Adrenal gland (tissue), 9 donors: ENCODE measurements at regions not wholly inside any gene's neighbourhood (a gene's known extent, or its start where the extent isn't known, plus 50 kb on each side); places are given as distances from the start of the nearest gene placed in this dataset.
"Not testable (repeated sequence)": the region's sequence is repeated elsewhere in the genome, so short reads cannot be mapped to it uniquely, and the experiment has no call there.

ENCODE experiments used
- DNase-seq, 7 donors: peaks; one replicate each; pipeline ENCODE4 v3.0.0-alpha.2; 2019 to 2020
- H3K27ac ChIP-seq, 5 donors: fragments of 200-600 bp; sonication (generic) in 4 of 5; 1 replicate in 3 of 5; 2 replicates in 2 of 5; pipeline versions ENCODE4 v1.5.1 to v1.8.0; 2016 to 2020; ENCODE audit warnings: mild to moderate bottlenecking in 1 of 5
- H3K27me3 ChIP-seq: fragments of 200-600 bp; 2 replicates; pipeline ENCODE4 v1.8.0; 2021
- H3K36me3 ChIP-seq, 2 donors: fragments of 200-600 bp; replicated peaks in 1 of 2; 1 replicate in 1 of 2; 2 replicates in 1 of 2; pipeline versions ENCODE4 v1.5.1 to v1.8.0; 2018 to 2022
- H3K4me1 ChIP-seq, 2 donors: fragments of 200-600 bp; replicated peaks in 1 of 2; 1 replicate in 1 of 2; 2 replicates in 1 of 2; pipeline versions ENCODE4 v1.5.1 to v1.8.0; 2018 to 2021
- H3K4me3 ChIP-seq, 4 donors: fragments of 200-600 bp; sonication (generic) in 3 of 4; one replicate each; pipeline ENCODE4 v1.5.1; 2016 to 2018
- H3K9me3 ChIP-seq, 3 donors: fragments of 200-600 bp; sonication (generic) in 1 of 3; replicated peaks in 1 of 3; 1 replicate in 2 of 3; 2 replicates in 1 of 3; pipeline versions ENCODE4 v1.5.1 to v1.8.0; 2016 to 2021
- CTCF ChIP-seq, 6 experiments: fragments of 450-650 bp in 4 of 6; fragments of 200-600 bp in 2 of 6; sonication (generic) in 1 of 6; IDR thresholded peaks; 1 replicate in 5 of 6; 2 replicates in 1 of 6; pipeline versions ENCODE4 v1.5.1 to v1.8.0; 2016 to 2021; ENCODE audit warnings: antibody characterized with exemption in 6 of 6, mild to moderate bottlenecking in 2 of 6, moderate library complexity in 1 of 6
- POLR2A ChIP-seq, 2 donors: fragments of 450-650 bp; IDR thresholded peaks; one replicate each; pipeline ENCODE4 v1.6.1; 2017; ENCODE audit warnings: antibody characterized with exemption in 2 of 2, mild to moderate bottlenecking in 2 of 2, moderate library complexity in 1 of 2
- WGBS, 4 donors: extraction: QIAGEN DNeasy Blood & Tissue Kit in 2 of 4; methylation state at CpG; one replicate each; pipeline versions ENCODE4 v1.1.5 to v1.1.7; 2013 to 2017; 5-methylcytosine and 5-hydroxymethylcytosine counted together
- intact Hi-C, 2 donors: fragments of 100-400 bp; cut with DNase I; formaldehyde crosslinking; loops; one replicate each; pipeline versions ENCODE4 v1.14.1 to v1.15.0; 2022 to 2023
- donor health status: healthy with polysubstance abuse.
- donor health status: Bipolar disorder and iron deficiency.
- donor health status: DM: yes; HTN: yes; CAD: no.
- donor health status: DM: no; HTN: no; CAD: no.
- donor health status: DM: no; HTN: no; CAD: no.

GRCh38 chr4:67320645-67321044 is 224.7 kb downstream of the CENPC start:
- TF ChIP-seq CTCF (IDR thresholded peaks at IDR 0.05): no peak
- TF ChIP-seq POLR2A (IDR thresholded peaks at IDR 0.05): no peak
- Histone ChIP-seq H3K27ac (no peak overlapping the region), H3K36me3 (no peaks in the 10 kb centered on the region), H3K27me3 (no peaks in the 10 kb centered on the region), H3K4me1 (no peaks in the 10 kb centered on the region), H3K4me3 (no peak overlapping the region), H3K9me3 (no peaks in the 10 kb centered on the region)
- no peak for DNase-seq
- 71 to 88% (median 79%) methylated on average over 3 of the region's 3 CpGs for WGBS, 4 donors
- intact Hi-C loops: loop anchor here in 1 of 2 donors (10.0 kb wide), 1 partner anchor 236 kb away; no protein-coding TSS in a partner anchor

- intact Hi-C loops: loop anchor here in 1 of 2 donors (10.0 kb wide), 1 partner anchor 235 kb away; no protein-coding TSS in a partner anchor
Measured at GRCh38 chr4:67319607-67320006, 225.7 kb downstream of the CENPC start.

GRCh38 chr4:67300497-67301185 is 244.7 kb downstream of the CENPC start:
- H3K27ac ChIP-seq, DNase-seq, H3K4me3 ChIP-seq, H3K36me3 ChIP-seq, H3K4me1 ChIP-seq, H3K27me3 ChIP-seq, H3K9me3 ChIP-seq, intact Hi-C loops: not testable (repeated sequence)
- 72 to 91% (median 82%) methylated on average over 5 to 11 of the region's 11 CpGs for WGBS, 4 donors

More at GRCh38 chr4:67319607-67320006, 225.7 kb downstream of the CENPC start:
- H3K9me3 ChIP-seq, H3K27ac ChIP-seq, H3K4me1 ChIP-seq, H3K27me3 ChIP-seq, H3K4me3 ChIP-seq, DNase-seq, H3K36me3 ChIP-seq: not testable (repeated sequence)
- 81 to 95% (median 87%) methylated on average over 6 of the region's 6 CpGs for WGBS, 4 donors

GRCh38 chr4:67292636-67293035 is 252.7 kb downstream of the CENPC start:
- intact Hi-C loops: no loop called here
- WGBS, 4 donors: 36 to 44% (median 40%) methylated on average over 2 of the region's 2 CpGs
- no peaks in the 10 kb centered on the region for H3K27me3 ChIP-seq

GRCh38 chr4:67292045-67292444 is 253.3 kb downstream of the CENPC start:
- Histone ChIP-seq H3K9me3 (no peaks in the 10 kb centered on the region), H3K27me3 (no peaks in the 10 kb centered on the region), H3K27ac (no peak overlapping the region), H3K4me3 (no peak overlapping the region), H3K36me3 (no peaks in the 10 kb centered on the region), H3K4me1 (no peaks in the 10 kb centered on the region)
- TF ChIP-seq POLR2A (IDR thresholded peaks at IDR 0.05) (no peak), CTCF (IDR thresholded peaks at IDR 0.05) (no peak)
- no peak for DNase-seq
- intact Hi-C loops: no loop called here

More at GRCh38 chr4:67292636-67293035, 252.7 kb downstream of the CENPC start:
- no peak for DNase-seq
- Histone ChIP-seq H3K9me3 (no peaks in the 10 kb centered on the region), H3K27ac (no peak overlapping the region), H3K4me1 (no peaks in the 10 kb centered on the region), H3K36me3 (no peaks in the 10 kb centered on the region), H3K4me3 (no peak overlapping the region)
- TF ChIP-seq CTCF (IDR thresholded peaks at IDR 0.05): no peak
- TF ChIP-seq POLR2A (IDR thresholded peaks at IDR 0.05): no peak
